ENCODE measurements at regions not wholly inside any gene's neighbourhood (a gene's known extent, or its start where the extent isn't known, plus 50 kb on each side); places are given as distances from the start of the nearest gene placed in this dataset.
A peak's percentile ranks its signal among the peaks of the same experiment; 100 is the strongest.
"Not testable (repeated sequence)": the region's sequence is repeated elsewhere in the genome, so short reads cannot be mapped to it uniquely, and the experiment has no call there.

- DNase-seq (ENCODE audit: low spot score), result no peak
Observed at GRCh38 chr4:13678186-13678924, 50.8 kb upstream of the BOD1L1 start.

GRCh38 chr4:13681570-13681969 is 54.0 kb upstream of the BOD1L1 start:
- FAIRE-seq (no peak), DNase-seq (ENCODE audit: low spot score) (no peak)

More at GRCh38 chr4:13678186-13678924, 50.8 kb upstream of the BOD1L1 start:
- no peak for FAIRE-seq

DNA sequence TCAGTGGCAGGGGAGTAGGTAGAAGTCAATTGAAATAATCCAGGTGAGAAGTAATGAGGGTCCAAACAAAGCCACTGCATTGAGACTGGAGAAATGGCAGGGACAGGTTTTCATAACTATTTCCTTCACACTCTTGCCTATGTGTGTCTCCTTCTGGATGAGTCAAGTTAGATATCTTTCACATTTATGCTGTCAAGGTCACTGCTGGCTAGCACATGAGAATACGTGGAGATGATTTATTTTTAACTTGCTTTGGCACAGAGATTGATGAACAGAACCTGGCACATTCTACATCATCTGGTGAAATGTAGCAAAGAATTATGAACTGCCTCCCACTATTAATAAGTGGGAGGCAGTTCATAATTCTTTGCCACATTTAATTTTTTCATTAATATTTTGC is 66.7 kb upstream of the BOD1L1 start:
- no peak for FAIRE-seq
- DNase-seq (ENCODE audit: low spot score), result no peak

- FAIRE-seq, result no peak
- DNase-seq (ENCODE audit: low spot score), result no peak
Observed at GRCh38 chr4:13698296-13698695, 70.8 kb upstream of the BOD1L1 start.

DNA sequence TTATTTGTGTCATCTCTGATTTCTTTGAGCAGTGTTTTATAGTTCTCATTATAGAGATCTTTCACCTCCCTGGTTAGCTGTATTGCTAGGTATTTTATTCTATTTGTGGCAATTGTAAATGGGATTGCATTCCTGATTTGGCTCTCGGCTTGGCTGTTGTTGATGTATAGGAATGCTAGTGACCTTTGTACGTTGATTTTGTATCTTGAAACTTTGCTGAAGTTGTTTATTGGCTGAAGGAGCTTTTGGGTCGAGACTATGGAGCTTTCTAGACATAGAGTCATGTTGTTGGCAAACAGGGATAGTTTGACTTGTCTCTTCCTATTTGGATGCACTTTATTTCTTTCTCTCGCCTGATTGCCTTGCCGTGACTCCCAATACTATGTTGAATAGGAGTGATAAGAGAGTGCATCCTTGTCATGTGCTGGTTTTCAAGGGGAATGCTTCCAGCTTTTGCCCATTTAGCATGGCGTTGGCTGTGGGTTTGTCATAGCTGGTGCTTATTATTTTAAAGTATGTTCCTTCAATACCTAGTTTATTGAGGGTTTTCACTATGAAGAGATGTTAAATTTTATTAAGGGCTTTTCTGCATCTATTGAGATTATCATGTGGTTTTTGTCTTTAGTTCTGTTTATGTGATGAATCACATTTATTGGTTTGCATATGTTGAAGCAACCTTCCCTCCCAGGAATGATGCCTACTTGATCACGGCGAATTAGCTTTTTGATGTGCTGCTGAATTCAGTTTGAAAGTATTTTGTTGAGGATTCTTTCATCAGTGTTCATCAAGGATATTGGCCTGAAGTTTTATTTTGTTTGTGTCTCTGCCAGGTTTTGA is 72.7 kb upstream of the BOD1L1 start:
- FAIRE-seq (no peak), DNase-seq (ENCODE audit: low spot score) (no peak)

DNA sequence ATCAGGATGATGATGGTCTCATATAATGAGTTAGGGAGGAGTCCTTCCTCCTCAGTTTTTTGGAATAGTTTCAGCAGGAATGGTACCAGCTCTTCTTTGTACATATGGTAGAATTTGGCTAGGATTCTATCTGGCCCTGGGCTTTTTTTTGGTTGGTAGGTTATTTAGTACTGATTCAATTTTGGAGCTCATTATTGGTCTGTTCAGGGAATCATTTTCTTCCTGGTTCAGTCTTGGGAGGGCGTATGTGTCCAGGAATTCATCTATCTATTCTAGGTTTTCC is 73.3 kb upstream of the BOD1L1 start:
- FAIRE-seq, result not testable (repeated sequence)

GRCh38 chr4:13701937-13702446 is 74.5 kb upstream of the BOD1L1 start:
- no peak for DNase-seq (ENCODE audit: low spot score)
- no peak for FAIRE-seq

More for the DNA sequence above, 73.3 kb upstream of the BOD1L1 start:
- not testable (repeated sequence) for DNase-seq (ENCODE audit: low spot score)

DNA sequence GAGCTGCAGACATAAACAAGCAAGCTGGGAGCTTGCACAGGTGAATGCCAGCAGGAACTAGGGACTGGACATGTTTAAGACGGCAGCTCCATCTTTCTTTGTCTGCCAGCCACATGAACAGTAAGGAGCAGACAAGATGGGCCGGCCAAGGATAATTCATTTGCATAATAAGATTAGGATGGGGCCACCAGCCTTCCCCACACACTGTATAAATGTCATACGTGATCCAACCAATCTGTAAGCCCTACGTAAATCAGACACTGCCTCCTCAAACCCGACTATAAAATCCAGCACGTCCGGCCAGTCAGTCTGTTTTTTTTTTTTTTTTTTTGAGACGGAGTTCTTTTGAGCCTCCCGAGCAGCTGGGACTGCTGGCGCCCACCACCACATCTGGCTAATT is 75.6 kb upstream of the BOD1L1 start:
- DNase-seq (ENCODE audit: low spot score) (no peak), FAIRE-seq (no peak)

GRCh38 chr4:13704035-13704434 is 76.5 kb upstream of the BOD1L1 start:
- DNase-seq (ENCODE audit: low spot score), result no peak
- FAIRE-seq, result no peak

DNA sequence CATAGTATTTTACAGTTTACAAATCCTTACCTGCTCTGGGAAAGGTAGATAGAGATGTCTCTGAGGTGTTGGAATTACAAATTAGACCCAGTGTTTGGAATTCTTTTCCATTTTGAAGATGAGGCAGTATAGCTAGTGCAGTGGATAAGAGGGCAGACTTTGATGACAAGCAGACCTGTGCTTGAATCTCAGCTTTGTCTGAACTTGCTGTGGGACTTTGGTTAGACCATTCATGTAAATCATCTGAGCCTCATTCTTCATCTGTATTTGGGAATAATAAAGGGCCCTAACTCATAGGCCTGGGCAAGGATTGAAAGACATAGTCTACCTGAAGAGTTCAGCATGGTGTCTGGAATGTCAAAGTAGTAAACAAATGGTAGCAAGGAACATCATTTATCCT is 77.2 kb upstream of the BOD1L1 start:
- no peak for DNase-seq (ENCODE audit: low spot score)
- FAIRE-seq, result no peak

DNA sequence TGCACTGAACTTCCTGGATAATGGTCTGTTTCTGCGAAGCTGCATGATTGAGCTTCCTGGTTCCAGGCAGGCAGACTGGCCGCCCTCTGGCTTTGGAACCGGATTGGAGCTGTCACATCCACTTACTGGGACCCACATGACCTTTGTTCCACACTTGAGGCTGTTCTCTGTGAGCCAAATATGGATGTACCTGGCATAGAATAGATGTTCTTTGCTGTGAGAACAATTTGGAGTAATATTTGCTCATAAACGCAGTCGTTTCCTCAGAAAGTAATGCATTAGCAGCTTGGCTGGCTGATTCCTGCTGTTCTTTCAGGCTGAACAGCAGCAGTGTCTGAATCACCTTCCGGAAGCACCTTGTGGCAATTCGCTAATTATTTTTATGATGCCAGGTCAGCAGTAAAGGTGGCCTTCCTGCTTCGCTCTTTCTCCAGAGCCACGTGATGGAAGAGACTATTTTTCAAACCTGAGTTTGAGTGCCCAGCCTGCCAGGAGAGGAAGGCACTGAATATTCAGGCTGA is 78.1 kb upstream of the BOD1L1 start:
- FAIRE-seq (no peak), DNase-seq (ENCODE audit: low spot score) (peak; percentile 18)

DNA sequence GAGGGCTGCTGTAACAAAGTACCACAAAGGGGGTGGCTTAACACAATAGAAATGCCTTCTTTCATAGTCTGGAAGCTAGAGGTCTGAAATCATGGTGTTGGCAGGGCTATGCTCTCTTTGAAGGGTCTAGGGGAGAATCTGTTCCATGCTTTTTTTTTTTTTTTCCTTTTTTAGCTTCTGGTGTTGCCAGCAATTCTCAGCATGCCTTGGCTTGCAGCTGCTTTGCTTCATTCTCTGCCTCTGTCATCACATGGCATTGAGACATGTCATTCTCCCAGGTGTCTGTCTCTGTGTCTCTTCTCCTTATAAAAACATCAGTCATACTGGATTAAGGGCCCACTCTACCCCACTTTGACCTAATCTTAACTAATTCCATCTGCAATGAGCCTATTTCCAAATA is 78.6 kb upstream of the BOD1L1 start:
- FAIRE-seq, result no peak
- DNase-seq (ENCODE audit: low spot score), result no peak

DNA sequence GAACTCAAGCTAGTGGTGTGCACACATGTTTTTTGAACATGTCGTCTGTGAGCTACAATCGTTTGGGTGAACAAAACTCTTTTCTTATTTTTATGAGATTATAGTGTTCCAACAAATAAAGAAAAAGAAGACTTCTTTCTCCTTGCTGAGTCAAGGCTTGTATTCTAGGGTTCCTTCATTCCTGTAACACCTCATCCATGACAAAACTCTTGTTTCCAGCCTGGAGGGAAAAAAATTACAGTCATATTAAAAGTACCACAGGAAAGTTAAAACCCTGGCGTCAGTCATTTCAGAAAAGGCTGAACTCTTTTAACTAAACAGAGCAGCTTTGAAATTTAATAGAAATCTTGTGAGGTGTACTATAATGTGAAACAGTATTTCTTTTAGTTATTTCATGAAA is 79.2 kb upstream of the BOD1L1 start:
- FAIRE-seq (no peak), DNase-seq (ENCODE audit: low spot score) (no peak)

- DNase-seq (ENCODE audit: low spot score) (no peak), FAIRE-seq (no peak)
Observed at GRCh38 chr4:13710246-13710885, 82.8 kb upstream of the BOD1L1 start.

- DNase-seq (ENCODE audit: low spot score) (no peak), FAIRE-seq (no peak)
Observed at GRCh38 chr4:13711233-13711785, 83.8 kb upstream of the BOD1L1 start.

DNA sequence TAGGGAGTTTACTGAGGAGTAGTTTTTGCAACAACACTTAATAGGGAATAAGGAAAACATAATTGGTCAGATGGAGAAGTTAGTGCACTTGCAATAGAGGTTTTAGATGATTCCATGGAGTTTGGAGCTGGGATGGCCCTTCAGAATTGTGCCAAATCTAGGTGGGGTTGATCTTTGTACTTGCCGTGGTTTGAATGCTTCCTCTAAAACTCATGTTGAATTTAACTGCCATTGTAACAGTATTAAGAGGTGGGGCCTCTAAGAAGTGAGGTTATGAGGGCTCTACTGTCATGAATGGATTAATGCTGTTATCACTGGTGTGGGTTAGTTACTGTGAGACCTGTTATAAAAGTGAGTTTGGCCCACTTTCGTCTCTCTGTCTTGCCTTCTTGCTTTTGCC is 94.4 kb upstream of the BOD1L1 start:
- FAIRE-seq (no peak), DNase-seq (ENCODE audit: low spot score) (no peak)

DNA sequence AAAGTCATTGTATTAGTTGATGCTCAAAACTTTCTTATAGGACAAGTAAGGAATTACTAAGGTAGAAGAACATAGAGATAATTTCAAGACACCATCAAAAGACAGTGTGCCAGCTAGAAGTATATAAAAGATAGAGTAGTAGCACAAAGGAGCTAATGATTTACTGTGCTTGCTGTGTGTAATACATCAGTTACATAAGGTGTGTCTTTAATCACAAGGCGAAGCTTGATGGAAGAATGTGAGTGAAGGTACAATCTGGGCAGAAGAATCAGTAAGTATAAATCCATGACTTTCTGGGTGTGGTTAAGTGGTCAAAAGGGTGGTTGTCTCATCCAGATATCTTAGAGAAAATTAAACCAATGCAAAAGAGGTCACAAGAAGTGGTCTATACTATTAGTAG is 95.1 kb upstream of the BOD1L1 start:
- DNase-seq (ENCODE audit: low spot score) (no peak), FAIRE-seq (no peak)

- DNase-seq (ENCODE audit: low spot score) (no peak), FAIRE-seq (no peak)
Observed at GRCh38 chr4:13728761-13729160, 101.2 kb upstream of the BOD1L1 start.

- FAIRE-seq (no peak), DNase-seq (ENCODE audit: low spot score) (no peak)
Observed at GRCh38 chr4:13731019-13731418, 103.5 kb upstream of the BOD1L1 start.

DNA sequence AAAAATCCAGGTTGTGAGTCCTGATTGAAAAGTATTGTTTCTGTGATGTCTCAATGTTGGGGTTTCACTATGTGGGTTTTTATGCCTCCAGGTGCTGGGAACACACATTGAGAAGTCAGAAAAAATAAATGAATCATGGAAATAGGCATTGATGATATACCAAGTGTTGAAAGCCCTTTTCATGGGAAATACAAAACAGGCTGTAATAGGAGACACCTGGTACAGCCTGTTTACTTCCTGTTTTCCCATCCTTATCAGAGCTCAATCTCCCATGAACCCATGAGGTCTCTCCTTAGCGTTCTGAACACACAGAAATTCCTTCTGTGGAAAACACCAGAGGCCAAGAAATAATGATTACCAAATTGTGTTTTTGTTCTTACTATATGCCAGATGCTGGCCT is 106.3 kb upstream of the BOD1L1 start:
- no peak for FAIRE-seq
- no peak for DNase-seq (ENCODE audit: low spot score)

GRCh38 chr4:13750594-13750993 is 123.1 kb upstream of the BOD1L1 start:
- DNase-seq (ENCODE audit: low spot score), result no peak

DNA sequence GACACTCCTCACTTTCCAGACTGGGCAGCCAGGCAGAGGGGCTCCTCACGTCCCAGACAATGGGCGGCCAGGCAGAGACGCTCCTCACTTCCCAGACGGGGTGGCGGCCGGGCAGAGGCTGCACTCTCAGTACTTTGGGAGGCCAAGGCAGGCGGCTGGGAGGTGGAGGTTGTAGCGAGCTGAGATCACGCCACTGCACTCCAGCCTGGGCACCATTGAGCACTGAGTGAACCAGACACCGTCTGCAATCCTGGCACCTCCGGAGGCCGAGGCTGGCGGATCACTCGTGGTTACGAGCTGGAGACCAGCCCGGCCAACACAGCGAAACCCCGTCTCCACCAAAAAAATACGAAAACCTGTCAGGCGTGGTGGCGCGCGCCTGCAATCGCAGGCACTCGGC is 134.1 kb upstream of the BOD1L1 start:
- not testable (repeated sequence) for DNase-seq (ENCODE audit: low spot score); FAIRE-seq

More at GRCh38 chr4:13750594-13750993, 123.1 kb upstream of the BOD1L1 start:
- FAIRE-seq, result no peak
